ENCODE measurements at regions not wholly inside any gene's neighbourhood (a gene's known extent, or its start where the extent isn't known, plus 50 kb on each side); places are given as distances from the start of the nearest gene placed in this dataset.

GRCh38 chr2:175837046-175837445 is 165.0 kb downstream of the LNPK start:
- ChIA-PET CTCF (no interaction called here), POLR2A (ENCODE audit: low non-redundant PET) (no interaction called here)
- TF ChIP-seq EZH2 (IDR thresholded peaks at IDR 0.05; ENCODE audit: borderline replicate concordance, low read depth, low read length, poor library complexity, severe bottlenecking) (no peak), CTCF (conservative IDR thresholded peaks at IDR 0.05; ENCODE audit: low read depth, low read length) (no peak)
- H3K4me3 ChIP-seq (ENCODE audit: low read depth, low read length, poor library complexity, severe bottlenecking) = no peak overlapping the region
- H3K27me3 ChIP-seq (replicated peaks; ENCODE audit: insufficient read depth, low read depth, low read length, poor library complexity) = peaks cover 6% of the 10 kb centered on the region
- DNase-seq (ENCODE audit: low spot score) = no peak
- no peak overlapping the region for H3K27ac ChIP-seq (ENCODE audit: low read depth, low read length, poor library complexity, severe bottlenecking)
- H3K9me3 ChIP-seq (ENCODE audit: low read depth, low read length, poor library complexity, severe bottlenecking) = no peaks in the 10 kb centered on the region
- BruUV-seq (replicated peaks) = no TSS peak
- no peaks in the 10 kb centered on the region for H3K4me1 ChIP-seq (ENCODE audit: insufficient read depth, low read length, poor library complexity, severe bottlenecking)
- intact Hi-C loops (cut with micrococcal nuclease; ENCODE audit: unreplicated experiment) = no loop called here
- H3K36me3 ChIP-seq (ENCODE audit: insufficient read depth, low read length, poor library complexity, severe bottlenecking) = no peaks in the 10 kb centered on the region

- DNase-seq (ENCODE audit: low spot score) = no peak
- CTCF ChIA-PET = no interaction called here
- Histone ChIP-seq H3K4me3 (ENCODE audit: low read depth, low read length, poor library complexity, severe bottlenecking) (no peak overlapping the region), H3K27me3 (replicated peaks; ENCODE audit: insufficient read depth, low read depth, low read length, poor library complexity) (peaks cover 6% of the 10 kb centered on the region), H3K9me3 (ENCODE audit: low read depth, low read length, poor library complexity, severe bottlenecking) (no peaks in the 10 kb centered on the region), H3K4me1 (ENCODE audit: insufficient read depth, low read length, poor library complexity, severe bottlenecking) (no peaks in the 10 kb centered on the region), H3K27ac (ENCODE audit: low read depth, low read length, poor library complexity, severe bottlenecking) (no peak overlapping the region), H3K36me3 (ENCODE audit: insufficient read depth, low read length, poor library complexity, severe bottlenecking) (no peaks in the 10 kb centered on the region)
- POLR2A ChIA-PET (ENCODE audit: low non-redundant PET) = no interaction called here
- TF ChIP-seq CTCF (conservative IDR thresholded peaks at IDR 0.05; ENCODE audit: low read depth, low read length) (no peak), EZH2 (IDR thresholded peaks at IDR 0.05; ENCODE audit: borderline replicate concordance, low read depth, low read length, poor library complexity, severe bottlenecking) (no peak)
- no TSS peak for BruUV-seq (replicated peaks)
- intact Hi-C loops (cut with micrococcal nuclease; ENCODE audit: unreplicated experiment) = no loop called here
These were observed 165.7 kb downstream of the LNPK start for GRCh38 chr2:175836361-175836760.

- peaks cover 4% of the 10 kb centered on the region for H3K27me3 ChIP-seq (replicated peaks; ENCODE audit: insufficient read depth, low read depth, low read length, poor library complexity)
- BruUV-seq (replicated peaks) = no TSS peak
- H3K9me3 ChIP-seq (ENCODE audit: low read depth, low read length, poor library complexity, severe bottlenecking) = no peaks in the 10 kb centered on the region
- H3K36me3 ChIP-seq (ENCODE audit: insufficient read depth, low read length, poor library complexity, severe bottlenecking) = no peaks in the 10 kb centered on the region
- H3K4me3 ChIP-seq (ENCODE audit: low read depth, low read length, poor library complexity, severe bottlenecking) = no peak overlapping the region
- H3K4me1 ChIP-seq (ENCODE audit: insufficient read depth, low read length, poor library complexity, severe bottlenecking) = no peaks in the 10 kb centered on the region
- CTCF ChIA-PET = no interaction called here
- POLR2A ChIA-PET (ENCODE audit: low non-redundant PET) = no interaction called here
- intact Hi-C loops (cut with micrococcal nuclease; ENCODE audit: unreplicated experiment) = no loop called here
- no peak for TF ChIP-seq EZH2 (IDR thresholded peaks at IDR 0.05; ENCODE audit: borderline replicate concordance, low read depth, low read length, poor library complexity, severe bottlenecking)
- TF ChIP-seq CTCF (conservative IDR thresholded peaks at IDR 0.05; ENCODE audit: low read depth, low read length) = no peak
- H3K27ac ChIP-seq (ENCODE audit: low read depth, low read length, poor library complexity, severe bottlenecking) = no peak overlapping the region
- DNase-seq (ENCODE audit: low spot score) = no peak
These were observed 167.6 kb downstream of the LNPK start for GRCh38 chr2:175834477-175834876.

Measured in A673 (cell line).